K562 (cell line): ENCODE measurements at regions not wholly inside any gene's neighbourhood (a gene's known extent, or its start where the extent isn't known, plus 50 kb on each side); places are given as distances from the start of the nearest gene placed in this dataset.

Experiments used
- ATAC-seq: fragments of 200-7000 bp; cut with Tn5 transposase; 3 replicates; pipeline ENCODE4 v1.9.1; 2020; ENCODE audit warnings: moderate library complexity
- BruUV-seq: library from RNA; stranded (reverse); fragments of 400-500 nt; replicated peaks from 2 replicates; lab custom pipeline; 2021; lab: Mats Ljungman, UMichigan
- CTCF ChIA-PET: fragments of 300-600 bp; formaldehyde crosslinking; extraction: SDS; loops from one replicate; lab custom pipeline; 2021; ENCODE audit warnings: low intra/inter-chr PET ratio; lab: Yijun Ruan, JAX
- POLR2A ChIA-PET: fragments of 300-600, 350-650 bp; sonication (Branson Sonifier 250); formaldehyde crosslinking; extraction: SDS; loops from one replicate; lab custom pipeline; 2021; ENCODE audit warnings: antibody characterized with exemption, inconsistent platforms; lab: Yijun Ruan, JAX
- DNase-seq, 4 experiments: peaks; one replicate each; pipeline versions ENCODE4 v3.0.0 to v3.0.0-alpha.2; 2011 to 2018; ENCODE audit warnings: low spot score in 3 of 4, mixed read lengths in 3 of 4; ENCODE audit errors: extremely low read depth in 1 of 4
- FAIRE-seq: peaks from 2 replicates; lab custom pipeline; 2011; peaks lifted over from hg19 to GRCh38; lab: Jason Lieb, UNC
- H2AFZ ChIP-seq: 2 replicates; pipeline ENCODE4 v1.6.0; 2011; ENCODE audit warnings: low read depth, low read length, control low read depth, inconsistent platforms
- H3K27ac ChIP-seq: fragments of 200-600 bp; 3 replicates; pipeline ENCODE4 v1.8.0; 2011; ENCODE audit warnings: low read depth, mild to moderate bottlenecking, control low read depth, inconsistent platforms, low read length, moderate library complexity, mixed read lengths; ENCODE audit errors: extremely low read depth
- H3K27me3 ChIP-seq, 2 experiments: fragments of 300-600 bp in 1 of 2; 2 replicates in 1 of 2; 3 replicates in 1 of 2; pipeline versions ENCODE4 v1.6.0 to v1.8.0; 2011; ENCODE audit warnings: inconsistent platforms in 2 of 2, low read length in 2 of 2, mild to moderate bottlenecking in 1 of 2, mixed read lengths in 1 of 2, moderate library complexity in 1 of 2; ENCODE audit not compliant: control insufficient read depth in 2 of 2, insufficient read depth in 2 of 2
- H3K36me3 ChIP-seq: fragments of 300-600 bp; 3 replicates; pipeline ENCODE4 v1.8.0; 2011; ENCODE audit warnings: mild to moderate bottlenecking, low read length, inconsistent platforms; ENCODE audit not compliant: control insufficient read depth, insufficient read depth
- H3K4me1 ChIP-seq, 2 experiments: fragments of 200-600 bp in 1 of 2; replicated peaks in 1 of 2; 2 replicates in 1 of 2; 3 replicates in 1 of 2; pipeline versions ENCODE4 v1.5.1 to v1.8.0; 2011; ENCODE audit warnings: inconsistent platforms in 2 of 2, low read length in 2 of 2, mild to moderate bottlenecking in 1 of 2, mixed read lengths in 1 of 2, moderate library complexity in 1 of 2; ENCODE audit not compliant: control insufficient read depth in 2 of 2, insufficient read depth in 2 of 2
- H3K4me2 ChIP-seq: 2 replicates; pipeline ENCODE4 v1.6.1; 2011; ENCODE audit warnings: low read length, control low read depth, inconsistent platforms, mixed read lengths; ENCODE audit not compliant: insufficient read depth
- H3K4me3 ChIP-seq: fragments of 200-600 bp; sonication (generic), shearing (Covaris generic); 2 replicates; pipeline ENCODE4 v1.5.1; 2016; ENCODE audit warnings: control low read depth, inconsistent platforms
- H3K79me2 ChIP-seq: fragments of 200-600 bp; 3 replicates; pipeline ENCODE4 v1.8.0; 2011; ENCODE audit warnings: low read length, inconsistent platforms; ENCODE audit not compliant: control insufficient read depth, insufficient read depth
- H3K9ac ChIP-seq, 2 experiments: 2 replicates each; pipeline versions ENCODE4 v1.6.0 to v1.6.1; 2011; ENCODE audit warnings: low read depth in 2 of 2, low read length in 2 of 2, control low read depth in 1 of 2, inconsistent platforms in 1 of 2, mild to moderate bottlenecking in 1 of 2, mixed read lengths in 1 of 2; ENCODE audit not compliant: insufficient read depth in 1 of 2
- H3K9me1 ChIP-seq: one replicate; pipeline ENCODE4 v1.6.0; 2011; ENCODE audit warnings: inconsistent platforms, mild to moderate bottlenecking, low read length, moderate library complexity; ENCODE audit not compliant: control insufficient read depth, insufficient read depth
- H3K9me3 ChIP-seq: replicated peaks from 2 replicates; pipeline ENCODE4 v1.5.1; 2011; ENCODE audit warnings: low read depth, low read length, inconsistent platforms; ENCODE audit not compliant: control insufficient read depth, insufficient read depth
- H4K20me1 ChIP-seq: replicated peaks from 2 replicates; pipeline ENCODE4 v1.6.1; 2011; ENCODE audit warnings: low read length, inconsistent platforms, mixed read lengths; ENCODE audit not compliant: control insufficient read depth, insufficient read depth
- ARID1B ChIP-seq: fragments of 450-650 bp; IDR thresholded peaks from 2 replicates; pipeline ENCODE4 v1.6.1; 2016; ENCODE audit warnings: antibody characterized with exemption, mild to moderate bottlenecking, inconsistent platforms
- CCNT2 ChIP-seq: IDR thresholded peaks from 2 replicates; pipeline ENCODE4 v1.6.1; 2011; ENCODE audit warnings: borderline replicate concordance, low read depth, mild to moderate bottlenecking, moderate library complexity, mixed read lengths, low read length; ENCODE audit not compliant: insufficient read length; ENCODE audit errors: extremely low read depth
- CHD1 ChIP-seq: fragments of 200-600 bp; sonication (generic); IDR thresholded peaks from one replicate; pipeline ENCODE4 v1.6.1; 2012; ENCODE audit warnings: mild to moderate bottlenecking, moderate library complexity, low read length, inconsistent platforms
- FOXP4 ChIP-seq: sonication (generic); formaldehyde crosslinking; IDR thresholded peaks from 2 replicates; pipeline ENCODE4 v1.8.0; 2022; ENCODE audit warnings: mild to moderate bottlenecking, missing genetic modification reagents, borderline replicate concordance
- GATA2 ChIP-seq: sonication (generic); formaldehyde crosslinking; IDR thresholded peaks from 2 replicates; pipeline ENCODE4 v1.4.0; 2020; ENCODE audit warnings: mild to moderate bottlenecking, missing genetic modification reagents
- HNRNPK ChIP-seq: fragments of 200-400 bp; formaldehyde crosslinking; IDR thresholded peaks from one replicate; pipeline ENCODE4 v1.6.1; 2018; ENCODE audit warnings: mild to moderate bottlenecking, low read depth, low read length; ENCODE audit not compliant: poor library complexity, severe bottlenecking
- KDM5B ChIP-seq: fragments of 200-600 bp; sonication (generic); IDR thresholded peaks from 2 replicates; pipeline ENCODE4 v1.6.1; 2012; ENCODE audit warnings: low read depth, mild to moderate bottlenecking, moderate library complexity, low read length, control low read depth, inconsistent platforms; ENCODE audit not compliant: insufficient replicate concordance
- L3MBTL2 ChIP-seq: fragments of 450-650 bp; IDR thresholded peaks from 2 replicates; pipeline ENCODE4 v1.6.1; 2016; ENCODE audit warnings: mild to moderate bottlenecking, moderate library complexity
- NELFE ChIP-seq: IDR thresholded peaks from 2 replicates; pipeline ENCODE4 v1.6.1; 2011; ENCODE audit warnings: mild to moderate bottlenecking; ENCODE audit not compliant: insufficient read depth, insufficient read length
- POLR2AphosphoS5 ChIP-seq: IDR thresholded peaks from 2 replicates; pipeline ENCODE4 v1.6.1; 2011; ENCODE audit warnings: mild to moderate bottlenecking, low read depth, low read length, moderate library complexity; ENCODE audit not compliant: control insufficient read depth, insufficient read depth
- SOX6 ChIP-seq: fragments of 450-650 bp; IDR thresholded peaks from 2 replicates; pipeline ENCODE4 v1.6.1; 2014; ENCODE audit warnings: mild to moderate bottlenecking
- STAT6 ChIP-seq: sonication (generic); formaldehyde crosslinking; IDR thresholded peaks from 2 replicates; pipeline ENCODE4 v1.8.1; 2023; ENCODE audit warnings: mild to moderate bottlenecking, missing genetic modification reagents
- TCF3 ChIP-seq: sonication (generic); formaldehyde crosslinking; IDR thresholded peaks from 2 replicates; pipeline ENCODE4 v1.4.0; 2020; ENCODE audit warnings: mild to moderate bottlenecking, missing genetic modification reagents
- U2AF1 ChIP-seq: fragments of 200-400 bp; formaldehyde crosslinking; optimal IDR thresholded peaks from 2 replicates; pipeline ENCODE3; 2017; ENCODE audit warnings: mild to moderate bottlenecking, low read depth, low read length, moderate library complexity
- ZFX ChIP-seq: sonication (generic); formaldehyde crosslinking; IDR thresholded peaks from 2 replicates; pipeline ENCODE4 v1.8.0; 2022; ENCODE audit warnings: mild to moderate bottlenecking, missing genetic modification reagents, moderate library complexity
- ZNF589 ChIP-seq: fragments of 200-800 bp; sonication (Bioruptor generic); IDR thresholded peaks from 2 replicates; pipeline ENCODE4 v1.6.1; 2016; ENCODE audit warnings: low read depth, missing genetic modification characterization, missing compliant biosample characterization
- whole genome bisulfite sequencing: fragments of 100-300 bp; shearing (Covaris generic); methylation state at CpG from one replicate; pipeline ENCODE4 v1.1.6; 2016; ENCODE audit warnings: low coverage, mixed read lengths; ENCODE audit not compliant: insufficient coverage; ENCODE audit errors: missing lambda C conversion rate; 5-methylcytosine and 5-hydroxymethylcytosine counted together
- in situ Hi-C: fragments of 300-500 bp; cut with MboI; formaldehyde crosslinking; loops from 4 replicates; pipeline ENCODE4 v1.15.0; 2018; ENCODE audit warnings: inconsistent platforms, mixed read lengths
- intact Hi-C: fragments of 100-400 bp; cut with micrococcal nuclease; formaldehyde crosslinking; loops from 2 replicates; pipeline ENCODE4 v1.14.2; 2022
- TF ChIP-seq, protein P1 (sequence below): sonication (generic); formaldehyde crosslinking; IDR thresholded peaks from 2 replicates; pipeline ENCODE4 v1.8.0; 2022; ENCODE audit warnings: missing genetic modification reagents, mild to moderate bottlenecking, borderline replicate concordance

GRCh38 chr13:70390064-70390463 lies 281.8 kb upstream of the KLHL1 start:
- ATAC-seq, result no peak
- Histone ChIP-seq H3K4me3 (no peak overlapping the region), H3K4me1 (no peaks in the 10 kb centered on the region), H3K9ac (no peak overlapping the region), H3K9me1 (no peaks in the 10 kb centered on the region), H3K4me2 (no peak overlapping the region), H3K9me3 (no peaks in the 10 kb centered on the region), H3K79me2 (no peaks in the 10 kb centered on the region), H3K36me3 (no peaks in the 10 kb centered on the region), H4K20me1 (no peaks in the 10 kb centered on the region), H3K27ac (no peak overlapping the region), H3K27me3 (no peaks in the 10 kb centered on the region), H2AFZ (no peak overlapping the region)
- intact Hi-C loops, result no loop called here
- DNase-seq, result no peak
- no peak for FAIRE-seq
- in situ Hi-C loops, result no loop called here
- POLR2A ChIA-PET, result no interaction called here
- CTCF ChIA-PET, result no interaction called here
- no TSS peak for BruUV-seq
- WGBS, result 0% methylated on average over 3 of the region's 3 CpGs
- TF ChIP-seq STAT6 (CRISPR knock-in tag) (no peak), U2AF1 (no peak), POLR2AphosphoS5 (no peak), L3MBTL2 (no peak), ZFX (CRISPR knock-in tag) (no peak), CHD1 (no peak), FOXP4 (CRISPR knock-in tag) (no peak), GATA2 (CRISPR knock-in tag) (no peak), HNRNPK (no peak), NELFE (no peak), ARID1B (no peak), TCF3 (CRISPR knock-in tag) (no peak), CCNT2 (no peak), SOX6 (no peak), ZNF589 (CRISPR knock-in tag) (no peak), KDM5B (no peak)
- TF ChIP-seq, protein P1, sequence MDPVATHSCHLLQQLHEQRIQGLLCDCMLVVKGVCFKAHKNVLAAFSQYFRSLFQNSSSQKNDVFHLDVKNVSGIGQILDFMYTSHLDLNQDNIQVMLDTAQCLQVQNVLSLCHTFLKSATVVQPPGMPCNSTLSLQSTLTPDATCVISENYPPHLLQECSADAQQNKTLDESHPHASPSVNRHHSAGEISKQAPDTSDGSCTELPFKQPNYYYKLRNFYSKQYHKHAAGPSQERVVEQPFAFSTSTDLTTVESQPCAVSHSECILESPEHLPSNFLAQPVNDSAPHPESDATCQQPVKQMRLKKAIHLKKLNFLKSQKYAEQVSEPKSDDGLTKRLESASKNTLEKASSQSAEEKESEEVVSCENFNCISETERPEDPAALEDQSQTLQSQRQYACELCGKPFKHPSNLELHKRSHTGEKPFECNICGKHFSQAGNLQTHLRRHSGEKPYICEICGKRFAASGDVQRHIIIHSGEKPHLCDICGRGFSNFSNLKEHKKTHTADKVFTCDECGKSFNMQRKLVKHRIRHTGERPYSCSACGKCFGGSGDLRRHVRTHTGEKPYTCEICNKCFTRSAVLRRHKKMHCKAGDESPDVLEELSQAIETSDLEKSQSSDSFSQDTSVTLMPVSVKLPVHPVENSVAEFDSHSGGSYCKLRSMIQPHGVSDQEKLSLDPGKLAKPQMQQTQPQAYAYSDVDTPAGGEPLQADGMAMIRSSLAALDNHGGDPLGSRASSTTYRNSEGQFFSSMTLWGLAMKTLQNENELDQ, result no peak
